NCI-H1048 (cell line): ENCODE measurements at regions not wholly inside any gene's neighbourhood (a gene's known extent, or its start where the extent isn't known, plus 50 kb on each side); places are given as distances from the start of the nearest gene placed in this dataset.
A peak's percentile ranks its signal among the peaks of the same experiment; 100 is the strongest.

Source experiments
- DNase-seq: peaks from one replicate; lab custom pipeline; 2025; lab: John Stamatoyannopoulos, UW

DNA sequence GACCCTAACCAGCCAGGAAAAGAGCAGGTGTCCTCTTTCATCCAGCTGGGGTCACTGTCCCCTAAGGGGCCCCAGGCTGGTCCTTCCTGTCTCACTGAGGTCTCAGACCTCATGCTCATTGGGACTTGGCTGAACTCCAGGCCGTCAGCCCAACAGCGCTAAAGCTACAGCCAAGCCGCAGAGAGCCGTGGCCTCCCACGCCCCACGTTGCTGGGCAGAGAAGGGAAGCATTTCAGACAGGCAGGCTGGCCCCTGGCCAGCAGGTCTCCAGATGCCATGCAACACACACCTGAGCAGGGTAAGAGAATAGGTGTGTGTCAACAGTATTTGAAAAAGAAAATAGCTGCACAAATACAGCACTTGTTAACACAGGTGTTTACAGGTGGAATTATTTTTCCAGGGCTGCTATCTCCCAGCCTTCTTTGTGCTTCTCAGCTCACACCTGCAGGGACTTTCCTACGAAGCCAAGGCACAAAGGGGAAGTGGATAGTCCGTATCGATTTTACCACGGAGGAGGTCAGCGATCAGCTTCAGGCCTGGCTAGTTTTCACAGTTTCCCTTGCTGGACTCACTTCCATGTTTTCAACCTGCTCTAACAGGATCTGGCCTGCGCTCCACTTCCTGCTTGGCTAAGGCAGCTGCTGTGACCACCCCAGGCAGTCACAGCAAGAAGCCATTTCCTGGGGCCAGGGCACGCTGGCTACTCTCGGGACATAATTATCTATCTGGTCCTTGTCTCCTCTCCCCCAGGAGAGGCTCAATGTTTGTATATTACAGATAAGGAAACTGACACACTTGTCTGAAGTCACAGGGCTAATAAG lies 156.1 kb upstream of the ID2 start:
- DNase-seq, result no peak

DNA sequence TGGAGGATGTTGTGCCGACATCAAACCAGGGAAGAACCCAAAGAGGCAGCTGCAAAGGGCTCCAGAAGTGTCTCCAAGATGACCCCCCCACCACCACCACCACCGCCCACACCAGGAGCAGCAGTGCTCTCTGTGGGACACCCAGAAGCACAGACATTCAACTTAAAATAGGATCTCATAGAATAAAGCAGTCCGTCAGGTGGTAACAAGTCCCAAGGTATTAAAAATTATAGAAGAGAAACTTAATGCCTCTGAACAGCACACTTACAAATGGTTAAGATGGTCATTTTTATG lies 155.5 kb upstream of the ID2 start:
- no peak for DNase-seq

DNA sequence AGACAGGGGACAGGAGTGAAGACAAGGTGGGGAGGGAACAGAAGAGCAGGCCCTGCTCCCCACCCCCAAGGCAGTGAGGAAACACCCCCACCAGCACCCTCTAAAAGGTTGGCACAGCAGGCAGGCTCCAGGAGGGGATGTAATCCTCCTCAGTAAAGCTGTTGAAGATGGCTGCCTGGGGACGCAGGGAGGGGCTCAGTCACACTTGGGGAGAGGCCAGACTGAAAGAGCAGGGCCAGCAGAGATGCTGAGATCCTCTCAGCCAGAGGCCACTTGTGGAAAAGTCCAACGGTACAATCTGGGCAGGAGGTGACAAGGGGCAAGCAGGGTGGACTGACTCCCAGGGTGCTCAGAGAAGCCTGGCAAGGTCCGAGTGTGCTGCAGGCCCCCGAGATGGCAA lies 154.8 kb upstream of the ID2 start:
- DNase-seq, result no peak

DNA sequence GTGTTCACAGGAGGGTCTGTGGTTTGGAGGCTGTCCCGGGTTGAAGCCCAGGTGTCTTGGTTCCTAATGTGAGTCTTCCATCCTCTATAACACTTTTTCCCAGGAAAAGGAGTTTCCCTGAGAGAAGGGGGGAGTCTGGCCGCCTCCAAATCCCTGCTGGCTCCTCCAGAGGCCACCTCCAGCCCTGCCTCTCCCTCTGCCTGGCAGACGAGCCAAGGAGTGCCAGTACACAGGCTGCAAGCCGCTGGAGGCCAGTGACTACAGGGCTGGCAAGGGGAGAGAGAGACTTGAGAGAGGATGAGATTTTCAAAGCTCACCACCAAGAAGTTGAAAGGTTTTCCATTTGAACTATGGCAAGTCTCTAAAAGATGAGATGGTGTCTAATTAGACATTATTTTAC lies 154.2 kb upstream of the ID2 start:
- no peak for DNase-seq

DNA sequence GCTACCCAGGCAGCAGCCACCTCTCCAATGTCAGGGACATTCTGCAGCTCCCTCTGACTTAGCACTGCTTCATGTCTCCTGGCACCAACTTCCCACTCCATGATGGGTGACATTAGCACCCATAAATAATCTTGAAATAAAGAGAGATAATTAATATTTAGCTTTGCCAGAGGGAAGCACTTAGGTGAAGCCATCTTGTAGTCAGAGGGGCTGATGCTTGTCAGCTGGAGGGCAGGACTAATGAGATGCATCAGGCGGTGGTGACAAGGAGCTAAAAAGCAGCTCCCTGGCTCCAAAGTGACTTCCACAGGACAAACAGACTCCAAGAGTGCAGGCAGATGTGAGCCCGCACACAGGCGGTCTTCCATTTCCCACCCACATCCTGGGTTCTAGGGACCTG lies 153.0 kb upstream of the ID2 start:
- DNase-seq, result no peak

DNA sequence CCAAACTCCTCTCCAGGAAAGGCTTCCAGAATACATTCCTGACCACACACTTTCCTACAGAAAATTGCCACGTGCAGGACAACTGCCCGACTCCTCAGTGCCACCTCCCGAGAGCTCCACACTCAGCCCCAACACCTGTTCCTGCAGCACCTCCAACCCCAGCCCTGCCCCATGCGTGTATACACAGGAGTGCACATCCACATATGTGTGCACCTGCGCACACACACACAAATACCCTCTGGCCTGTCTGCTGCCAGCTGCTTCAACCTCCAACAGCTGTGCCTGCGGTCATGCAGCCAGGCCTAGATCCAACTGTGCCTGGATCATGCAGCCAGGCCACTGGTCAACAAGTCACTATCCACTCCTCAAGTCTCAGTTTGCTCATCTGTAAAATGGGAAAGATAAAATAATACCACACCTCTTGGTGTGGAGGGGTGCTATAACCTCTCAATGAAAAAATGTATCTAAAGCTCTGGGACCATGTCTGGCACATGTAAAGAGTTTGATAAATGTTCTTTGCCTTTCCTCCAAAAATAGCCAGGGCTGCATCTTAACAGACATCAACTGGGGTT lies 152.1 kb upstream of the ID2 start:
- no peak for DNase-seq

DNA sequence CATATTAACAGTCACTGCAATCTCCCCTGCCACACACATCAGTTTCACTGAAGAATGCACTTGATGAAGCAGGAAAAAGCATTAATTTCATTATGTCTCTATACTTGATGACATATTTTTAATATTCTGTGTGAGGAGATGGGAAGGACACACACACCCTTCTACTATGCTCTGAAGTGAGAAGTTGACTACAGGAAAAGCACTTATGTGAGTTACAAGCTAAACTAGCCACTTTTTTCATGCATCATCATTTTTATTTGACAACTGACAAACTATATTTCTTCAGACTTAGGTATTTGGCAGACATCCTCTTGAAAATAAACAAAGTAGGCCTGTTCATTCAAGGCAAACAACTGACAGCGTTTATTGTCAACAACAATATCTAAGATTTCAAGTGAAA lies 150.4 kb upstream of the ID2 start:
- DNase-seq, result no peak

DNA sequence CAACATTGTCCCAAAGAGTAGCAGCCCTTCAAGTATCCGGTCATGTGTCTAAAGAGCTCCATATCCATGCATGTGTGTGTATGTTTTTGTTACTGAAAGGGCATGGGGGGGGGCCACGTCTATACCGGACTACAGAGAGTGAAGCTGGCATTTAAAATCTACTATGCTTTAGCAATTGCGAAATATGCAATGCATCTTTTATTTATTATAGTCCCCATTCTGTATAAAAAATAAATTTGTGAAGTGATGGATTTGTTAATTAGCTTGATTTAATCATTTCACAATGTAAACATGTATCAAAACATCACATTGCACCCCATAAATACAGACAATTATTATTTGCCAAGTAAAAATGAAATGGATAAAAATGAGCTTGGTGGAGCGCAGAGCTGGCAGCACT lies 149.4 kb upstream of the ID2 start:
- no peak for DNase-seq

DNA sequence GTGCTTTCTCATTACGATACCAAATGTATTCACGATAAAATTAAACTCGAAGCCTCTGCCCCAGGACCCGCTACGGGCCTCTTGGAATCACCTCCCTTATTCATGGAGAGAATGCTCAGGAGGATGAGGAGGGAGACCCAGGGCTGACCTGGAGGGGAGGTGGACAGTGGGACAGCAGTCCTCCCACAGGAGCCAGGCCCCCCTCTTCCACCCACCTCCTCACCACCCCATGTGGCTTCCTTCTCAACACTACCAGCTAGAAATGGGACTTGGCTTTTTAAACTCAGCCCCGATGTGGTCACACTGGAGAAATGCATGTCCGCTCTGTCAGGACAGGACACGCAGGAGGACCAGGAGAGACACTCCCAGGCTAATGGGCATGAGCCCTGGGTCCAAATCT lies 147.9 kb upstream of the ID2 start:
- no peak for DNase-seq

DNA sequence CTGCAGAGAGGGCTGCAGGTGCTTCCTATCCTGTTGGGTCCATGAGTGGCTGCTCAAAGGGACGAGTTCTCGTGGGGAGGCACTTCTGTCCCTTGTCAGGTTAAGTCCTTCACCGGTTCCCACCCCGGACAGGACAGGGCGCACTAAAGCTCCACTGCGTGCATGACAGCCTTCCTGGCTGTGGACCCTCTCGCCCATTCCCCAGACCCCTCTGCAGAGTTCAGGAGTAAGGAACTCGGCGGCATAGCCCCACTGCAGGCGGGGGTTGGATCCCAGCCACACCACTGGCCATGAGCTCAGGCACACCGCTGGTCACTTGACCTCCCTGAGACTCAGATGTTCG lies 147.5 kb upstream of the ID2 start:
- no peak for DNase-seq

DNA sequence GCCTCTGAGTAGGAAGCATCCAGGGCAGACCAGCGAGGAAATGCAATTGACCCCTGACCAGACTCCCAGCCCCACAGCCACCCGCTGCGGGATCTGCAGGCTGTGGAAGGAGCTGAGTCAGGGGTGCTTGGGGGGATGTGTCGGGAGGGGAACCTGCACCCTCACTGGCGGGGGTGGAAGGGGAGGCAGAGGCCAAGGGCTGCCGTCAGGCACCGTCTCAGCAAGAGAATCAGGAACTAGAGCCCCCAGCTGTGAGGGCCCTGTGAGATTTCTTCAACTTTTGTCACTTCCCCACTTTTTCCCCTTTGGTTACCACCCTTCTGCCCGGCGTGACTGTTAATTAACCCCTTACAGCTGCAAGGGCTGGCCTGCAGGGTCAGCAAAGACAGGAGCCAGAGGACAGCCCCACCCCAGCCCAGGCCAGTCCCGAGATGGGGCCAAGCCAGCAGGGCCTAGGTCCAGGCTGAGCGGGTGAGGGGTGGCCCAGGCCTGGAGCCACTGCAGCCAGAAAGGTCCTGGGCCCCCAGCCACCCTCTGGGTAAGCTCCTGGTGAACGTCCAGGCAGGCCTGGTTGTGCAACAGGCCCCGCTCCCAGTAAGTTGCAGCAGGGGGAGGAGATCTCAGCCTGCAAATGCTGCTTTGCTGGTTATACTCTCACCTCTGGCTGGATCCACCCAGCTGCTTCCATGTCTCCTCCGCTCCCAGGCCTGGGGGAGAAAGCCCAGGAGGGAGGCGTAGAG lies 147.0 kb upstream of the ID2 start:
- no peak for DNase-seq

DNA sequence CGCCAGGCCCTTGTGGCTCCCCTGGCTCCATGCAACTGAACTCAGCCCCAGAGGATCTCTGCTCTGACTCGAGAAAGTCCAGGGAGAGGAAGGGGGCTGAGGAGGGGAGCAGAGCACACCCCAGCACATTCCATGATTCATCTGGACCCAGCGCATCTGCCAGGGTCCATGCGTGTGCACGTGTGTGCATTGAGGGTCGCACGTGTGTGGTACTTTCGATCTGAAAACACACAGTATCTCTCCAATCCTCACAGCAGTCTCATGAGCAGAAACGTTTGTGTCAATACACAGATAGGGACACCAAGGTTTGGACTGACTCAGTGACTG lies 146.4 kb upstream of the ID2 start:
- DNase-seq, result no peak

DNA sequence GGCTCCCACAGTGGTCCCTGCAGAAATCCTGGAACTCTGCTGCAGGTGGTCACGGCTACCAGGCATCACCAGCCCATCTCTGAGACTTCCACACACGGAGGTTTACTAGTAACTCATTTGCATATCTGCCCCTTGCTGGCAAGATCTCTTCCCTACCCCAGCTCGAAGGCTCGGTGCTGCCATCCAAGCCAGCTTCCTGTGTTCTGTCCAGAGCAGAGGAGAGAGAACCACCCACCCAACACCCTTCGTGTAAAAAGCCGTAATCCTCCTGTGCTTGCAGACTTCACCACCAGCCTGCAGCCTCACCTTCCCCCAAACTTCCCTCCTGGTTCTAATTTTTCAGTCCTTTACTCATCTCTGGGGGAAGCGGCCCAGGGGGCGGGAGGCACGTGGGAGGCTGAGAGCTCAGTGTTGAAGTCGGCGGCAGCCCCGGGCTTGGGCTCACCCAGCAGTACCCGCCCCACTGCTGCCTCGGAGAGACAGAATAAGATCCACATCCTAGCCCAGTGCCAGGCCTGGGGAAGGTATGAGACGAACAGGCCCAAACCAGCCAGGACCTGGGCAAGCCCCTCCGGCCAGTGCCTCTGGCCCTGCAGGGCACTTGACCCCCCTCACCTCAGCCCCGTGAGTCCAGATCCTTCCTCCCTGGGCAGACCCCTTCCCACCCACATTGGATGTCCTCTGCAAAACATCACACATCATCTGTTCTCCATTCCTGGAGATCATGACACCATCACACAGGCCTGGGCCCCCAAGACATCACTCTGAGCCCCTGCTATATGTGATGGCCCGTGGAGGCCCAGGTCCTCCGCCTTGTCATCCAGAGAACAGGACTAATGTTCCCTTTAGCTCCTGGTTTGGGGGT lies 145.8 kb upstream of the ID2 start:
- no peak for DNase-seq

DNA sequence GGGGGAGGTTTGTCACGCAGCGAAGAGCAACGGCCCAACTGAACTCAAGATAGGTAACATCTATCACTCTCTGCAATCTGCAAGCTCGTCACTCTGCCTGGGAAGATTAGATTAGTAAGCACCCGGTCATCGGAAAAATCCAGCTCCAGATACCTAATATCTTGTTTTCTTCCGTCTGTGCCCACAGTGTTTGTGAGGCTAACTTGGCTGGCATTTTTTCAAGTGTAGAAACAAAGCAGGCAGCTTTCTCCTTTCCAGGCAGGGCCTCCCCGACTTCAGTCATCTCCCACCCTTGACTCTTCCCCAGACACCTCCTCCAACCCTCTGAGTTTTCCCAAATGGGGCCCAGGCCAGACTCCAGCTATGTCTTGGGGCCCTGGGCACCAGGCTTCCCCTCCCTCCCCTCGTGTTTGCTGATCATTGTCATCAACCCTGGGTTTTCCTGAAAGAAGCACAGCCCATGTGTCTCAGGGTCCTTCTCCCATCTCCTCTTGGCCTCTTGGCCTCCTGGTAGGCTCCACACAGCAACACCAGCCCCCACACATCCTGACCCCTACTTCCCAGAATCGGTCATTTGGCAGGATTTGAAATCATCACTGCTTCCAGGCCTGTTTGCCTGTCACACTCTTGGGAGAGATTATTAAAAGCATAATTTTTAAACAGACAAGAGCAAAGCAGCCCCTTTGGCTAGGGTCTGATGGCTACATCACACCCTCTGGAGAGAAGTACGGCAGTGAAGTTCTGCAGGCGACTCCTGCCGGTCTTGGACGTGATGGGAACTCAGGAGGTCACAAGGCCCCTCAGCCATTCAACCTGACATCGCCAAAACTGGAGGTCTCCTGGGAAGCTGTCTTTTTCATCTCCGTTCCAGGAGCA lies 144.9 kb upstream of the ID2 start:
- no peak for DNase-seq

DNA sequence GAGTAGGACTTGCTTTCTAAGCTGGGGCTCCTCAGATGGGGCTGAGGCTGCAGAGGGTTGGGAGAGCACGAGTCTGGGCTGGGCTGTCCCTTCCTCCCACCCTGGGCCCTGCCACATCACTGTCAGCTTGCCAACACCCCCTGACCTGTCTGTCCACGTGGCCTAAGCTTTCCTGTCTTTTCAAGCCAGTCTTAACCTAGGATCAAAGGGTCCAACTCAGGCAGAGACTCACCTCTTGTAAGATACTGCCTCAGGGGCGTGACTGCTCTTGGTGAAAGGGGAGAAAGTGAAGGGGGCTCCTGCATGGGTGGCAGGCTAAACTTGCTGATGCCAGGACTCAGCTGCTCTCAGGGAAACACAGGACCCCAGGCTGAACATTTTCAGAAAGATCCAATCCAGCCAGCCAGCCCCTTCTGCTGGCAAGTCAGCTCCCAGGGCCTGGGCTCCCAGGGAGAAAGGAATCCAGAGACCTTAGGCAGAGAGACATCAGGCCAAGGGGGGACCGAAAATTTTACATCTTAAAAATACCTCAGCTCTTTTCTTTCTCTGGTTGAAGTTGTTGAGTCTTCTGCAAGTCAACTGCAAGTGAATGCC lies 144.2 kb upstream of the ID2 start:
- DNase-seq, result no peak

DNA sequence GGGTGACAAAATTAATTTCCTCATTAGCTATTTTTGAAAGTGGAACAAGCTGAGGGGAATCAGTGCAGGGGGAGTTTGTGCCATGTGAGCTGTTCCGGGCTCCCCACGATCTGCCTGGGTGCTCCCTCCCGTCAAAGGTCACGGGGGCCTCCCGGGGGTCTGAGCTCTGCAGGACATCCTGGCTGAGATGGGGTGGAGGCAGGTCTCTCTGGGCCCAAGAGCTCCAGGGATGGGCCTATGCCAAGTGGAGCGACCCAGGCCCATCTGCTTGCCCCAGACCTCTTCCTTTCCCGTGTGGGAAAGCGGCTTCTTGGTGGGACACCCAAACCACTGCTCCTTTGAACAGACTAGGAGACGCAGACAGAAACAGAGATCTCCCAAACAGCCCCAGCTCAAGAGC lies 143.3 kb upstream of the ID2 start:
- DNase-seq, result no peak

DNA sequence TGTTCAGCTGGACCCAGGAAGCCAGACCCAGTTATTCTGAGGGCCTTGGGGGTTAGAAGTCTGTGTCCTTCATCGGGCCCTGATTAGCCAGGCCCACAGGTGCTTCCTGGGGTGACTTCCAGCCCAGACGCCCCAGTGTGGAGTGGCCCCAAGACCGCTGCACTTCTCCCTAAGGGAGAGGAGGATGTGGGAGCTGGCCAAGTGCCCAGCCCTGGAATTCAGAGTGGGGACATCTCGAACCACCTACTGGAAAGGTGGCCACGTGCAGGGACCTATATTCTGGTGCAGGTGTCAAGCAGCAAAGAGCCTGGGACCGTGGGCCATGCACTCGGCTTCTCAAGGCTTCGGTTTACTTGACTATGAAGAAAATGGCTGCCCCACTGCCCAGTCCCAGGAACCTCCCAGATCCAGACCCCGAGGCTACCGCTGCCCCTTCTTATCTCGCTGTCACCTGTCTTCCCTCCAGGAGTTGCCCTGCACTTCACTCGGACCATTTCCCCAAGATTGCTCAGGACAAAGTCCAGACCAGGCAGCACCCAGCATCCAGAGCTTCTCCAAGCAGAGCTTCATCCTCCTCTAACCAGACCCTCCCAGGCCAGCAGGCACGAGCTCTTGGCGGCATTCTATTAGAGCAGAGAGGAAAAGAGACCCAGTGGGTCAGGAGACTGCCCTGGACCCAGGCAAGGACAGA lies 142.8 kb upstream of the ID2 start:
- DNase-seq, result no peak

DNA sequence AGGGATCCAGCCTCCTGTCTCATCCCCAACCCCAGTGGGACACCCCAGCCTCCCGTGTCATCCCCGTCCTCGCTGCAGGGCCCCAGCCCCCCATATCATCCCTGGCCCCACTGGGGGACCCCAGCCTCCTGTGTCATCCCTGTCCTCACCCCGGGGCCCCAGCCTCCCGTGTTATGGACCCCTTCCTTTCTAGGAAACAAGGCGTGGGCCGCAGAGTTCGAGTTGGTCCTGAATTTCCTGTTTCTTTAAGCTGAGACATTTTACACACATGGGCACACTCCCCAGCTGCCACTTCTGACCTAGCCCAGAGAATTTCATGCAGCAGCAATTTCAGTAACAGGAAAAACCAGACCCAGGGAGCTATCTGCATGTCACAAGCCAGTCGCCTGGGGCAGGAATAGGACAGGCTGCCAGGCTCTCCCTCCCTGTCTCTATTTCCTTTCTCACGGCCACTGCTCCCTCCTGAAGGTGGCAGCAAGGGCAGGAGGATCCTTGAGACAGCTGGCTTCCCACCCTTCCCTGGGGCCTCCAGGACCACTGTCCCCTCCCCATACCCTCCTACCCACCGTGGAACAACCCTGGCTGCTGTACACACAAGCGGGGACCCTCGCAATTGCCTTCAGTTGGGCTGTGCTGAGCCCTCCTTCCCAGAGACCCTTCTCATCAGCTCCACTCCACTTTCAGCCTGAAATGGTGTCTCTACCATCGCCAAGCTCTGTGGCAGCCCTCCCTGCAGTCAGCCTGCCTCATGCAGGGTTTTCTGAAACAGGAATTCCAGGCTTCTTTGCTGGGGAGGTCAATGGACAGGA lies 141.9 kb upstream of the ID2 start:
- peak; percentile 50 for DNase-seq

DNA sequence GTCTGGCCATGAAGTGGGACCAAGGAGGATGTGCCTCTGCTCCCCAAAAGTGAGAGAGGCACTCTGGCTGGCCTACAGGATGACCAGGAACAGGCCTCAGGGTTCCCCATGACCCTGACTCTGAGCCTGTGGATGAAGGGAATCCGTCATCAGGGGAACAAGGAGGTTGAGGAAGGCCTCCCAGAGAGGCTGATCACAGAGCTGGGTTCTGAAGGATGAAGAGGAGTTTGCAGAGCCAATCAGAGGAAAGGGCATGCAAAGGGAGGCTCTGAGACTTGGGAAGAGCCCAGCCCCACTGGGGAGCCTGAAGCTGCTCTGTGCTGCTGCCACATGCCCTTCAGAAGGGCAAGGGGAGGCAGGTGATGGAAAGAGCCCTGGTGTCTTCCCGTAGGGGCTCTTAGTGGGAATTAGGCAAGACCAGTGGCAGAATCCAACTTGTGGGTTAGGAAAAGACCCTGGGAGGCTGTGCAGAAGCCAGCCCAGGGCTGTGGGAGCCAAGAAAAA lies 141.3 kb upstream of the ID2 start:
- no peak for DNase-seq

DNA sequence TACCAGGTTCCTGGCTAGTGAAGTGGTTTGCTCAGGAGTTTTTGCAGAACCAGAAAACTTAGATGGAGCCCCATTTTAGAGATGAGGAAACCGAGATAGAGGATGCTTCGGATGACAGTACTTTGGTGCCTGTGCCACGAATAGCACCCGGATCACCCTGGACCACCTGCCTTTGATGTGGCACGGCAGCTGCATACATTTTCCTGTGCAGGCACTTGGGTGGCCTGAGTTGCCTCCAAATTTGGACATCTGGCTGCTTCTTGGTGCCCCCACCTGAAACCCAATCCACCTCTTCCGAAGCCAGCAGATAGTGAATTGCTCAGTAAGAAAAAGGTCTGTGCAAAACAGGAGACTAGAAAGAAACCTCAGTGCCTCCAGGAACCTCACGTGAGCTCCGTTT lies 140.6 kb upstream of the ID2 start:
- DNase-seq, result no peak
